ENCODE measurements at regions not wholly inside any gene's neighbourhood (a gene's known extent, or its start where the extent isn't known, plus 50 kb on each side); places are given as distances from the start of the nearest gene placed in this dataset.

DNA sequence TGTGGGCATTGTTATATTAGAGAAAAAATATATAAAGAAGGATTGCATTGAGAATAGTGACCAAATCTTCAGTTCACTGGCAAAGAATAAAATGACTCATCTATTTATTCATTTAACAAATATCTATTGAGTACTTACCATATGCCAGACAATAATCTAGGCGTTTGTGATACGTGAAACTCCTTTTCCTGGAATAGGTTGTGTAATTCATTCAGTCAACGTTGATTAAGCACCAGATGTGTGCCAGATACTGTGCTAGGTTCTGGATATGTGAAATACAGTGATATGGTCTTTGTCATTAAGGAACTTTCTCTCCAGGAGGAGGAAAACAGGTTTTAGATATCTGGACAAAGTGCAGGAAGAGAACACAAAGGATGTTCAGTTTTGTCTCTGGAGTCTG, 344.5 kb downstream of the RWDD3 start:
- ATAC-seq (ENCODE audit: poor library complexity): no peak
- H3K27me3 ChIP-seq (ENCODE audit: control insufficient read depth in 1 of 2, insufficient read depth in 2 of 2, low read length in 2 of 2): no peaks in the 10 kb centered on the region
- Mint-ChIP-seq H3K4me3 (no peak overlapping the region), H3K36me3 (ENCODE audit: low read depth) (no peaks in the 10 kb centered on the region), H3K4me1 (ENCODE audit: low read depth) (no peaks in the 10 kb centered on the region), H3K9me3 (peaks cover 8% of the 10 kb centered on the region), H3K27ac (no peak overlapping the region), H3K27me3 (no peaks in the 10 kb centered on the region)
- H3K36me3 ChIP-seq (ENCODE audit: insufficient read depth, low read length): no peaks in the 10 kb centered on the region
- no peak for DNase-seq
- no peak overlapping the region for H3K4me3 ChIP-seq (ENCODE audit: low read length)
- H3K4me1 ChIP-seq (ENCODE audit: insufficient read depth, low read length): no peaks in the 10 kb centered on the region
- no peaks in the 10 kb centered on the region for H3K9me3 ChIP-seq (ENCODE audit: control insufficient read depth in 1 of 2, insufficient read depth in 1 of 2, low read length in 2 of 2)
- ChIA-PET CTCF (no interaction called here), POLR2A (no interaction called here)
- TF ChIP-seq, protein P1, sequence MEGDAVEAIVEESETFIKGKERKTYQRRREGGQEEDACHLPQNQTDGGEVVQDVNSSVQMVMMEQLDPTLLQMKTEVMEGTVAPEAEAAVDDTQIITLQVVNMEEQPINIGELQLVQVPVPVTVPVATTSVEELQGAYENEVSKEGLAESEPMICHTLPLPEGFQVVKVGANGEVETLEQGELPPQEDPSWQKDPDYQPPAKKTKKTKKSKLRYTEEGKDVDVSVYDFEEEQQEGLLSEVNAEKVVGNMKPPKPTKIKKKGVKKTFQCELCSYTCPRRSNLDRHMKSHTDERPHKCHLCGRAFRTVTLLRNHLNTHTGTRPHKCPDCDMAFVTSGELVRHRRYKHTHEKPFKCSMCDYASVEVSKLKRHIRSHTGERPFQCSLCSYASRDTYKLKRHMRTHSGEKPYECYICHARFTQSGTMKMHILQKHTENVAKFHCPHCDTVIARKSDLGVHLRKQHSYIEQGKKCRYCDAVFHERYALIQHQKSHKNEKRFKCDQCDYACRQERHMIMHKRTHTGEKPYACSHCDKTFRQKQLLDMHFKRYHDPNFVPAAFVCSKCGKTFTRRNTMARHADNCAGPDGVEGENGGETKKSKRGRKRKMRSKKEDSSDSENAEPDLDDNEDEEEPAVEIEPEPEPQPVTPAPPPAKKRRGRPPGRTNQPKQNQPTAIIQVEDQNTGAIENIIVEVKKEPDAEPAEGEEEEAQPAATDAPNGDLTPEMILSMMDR (IDR thresholded peaks at IDR 0.05): no peak
- intact Hi-C loops (cut with DNase I, micrococcal nuclease): no loop called here
- no peak overlapping the region for H3K27ac ChIP-seq (ENCODE audit: low read depth in 1 of 2, low read length in 2 of 2)

DNA sequence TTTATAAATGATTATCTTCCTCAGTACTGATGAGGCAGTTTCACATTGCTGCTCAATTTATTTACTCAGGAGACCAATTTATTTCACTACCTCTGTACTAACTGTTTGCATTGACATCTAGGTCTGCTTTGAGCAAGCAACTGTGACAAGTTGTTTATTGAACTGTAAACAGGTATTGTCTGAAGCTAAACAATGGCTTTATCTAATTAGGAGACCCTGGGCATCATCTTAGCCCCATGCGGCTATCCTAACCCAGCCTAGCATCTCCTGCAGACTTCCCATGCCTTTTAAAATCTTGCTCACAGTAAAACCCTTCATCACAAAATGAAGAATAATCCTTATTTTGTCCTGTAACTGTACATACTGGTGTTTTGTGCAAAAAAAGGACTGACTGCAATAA, 348.2 kb downstream of the RWDD3 start:
- Histone ChIP-seq H3K9me3 (ENCODE audit: control insufficient read depth in 1 of 2, insufficient read depth in 1 of 2, low read length in 2 of 2) (no peaks in the 10 kb centered on the region), H3K36me3 (ENCODE audit: insufficient read depth, low read length) (no peaks in the 10 kb centered on the region), H3K27ac (ENCODE audit: low read depth in 1 of 2, low read length in 2 of 2) (no peak overlapping the region), H3K4me1 (ENCODE audit: insufficient read depth, low read length) (no peaks in the 10 kb centered on the region), H3K27me3 (ENCODE audit: control insufficient read depth in 1 of 2, insufficient read depth in 2 of 2, low read length in 2 of 2) (no peaks in the 10 kb centered on the region), H3K4me3 (ENCODE audit: low read length) (no peak overlapping the region)
- no peak overlapping the region for H3K27ac Mint-ChIP-seq
- H3K9me3 Mint-ChIP-seq: no peaks in the 10 kb centered on the region
- DNase-seq: no peak
- CTCF ChIA-PET: no interaction called here
- TF ChIP-seq, protein P1 (IDR thresholded peaks at IDR 0.05): no peak
- intact Hi-C loops (cut with DNase I, micrococcal nuclease): no loop called here
- H3K36me3 Mint-ChIP-seq (ENCODE audit: low read depth): no peaks in the 10 kb centered on the region
- H3K4me1 Mint-ChIP-seq (ENCODE audit: low read depth): no peaks in the 10 kb centered on the region
- no peaks in the 10 kb centered on the region for H3K27me3 Mint-ChIP-seq
- no peak for ATAC-seq (ENCODE audit: poor library complexity)
- POLR2A ChIA-PET: no interaction called here
- no peak overlapping the region for H3K4me3 Mint-ChIP-seq

DNA sequence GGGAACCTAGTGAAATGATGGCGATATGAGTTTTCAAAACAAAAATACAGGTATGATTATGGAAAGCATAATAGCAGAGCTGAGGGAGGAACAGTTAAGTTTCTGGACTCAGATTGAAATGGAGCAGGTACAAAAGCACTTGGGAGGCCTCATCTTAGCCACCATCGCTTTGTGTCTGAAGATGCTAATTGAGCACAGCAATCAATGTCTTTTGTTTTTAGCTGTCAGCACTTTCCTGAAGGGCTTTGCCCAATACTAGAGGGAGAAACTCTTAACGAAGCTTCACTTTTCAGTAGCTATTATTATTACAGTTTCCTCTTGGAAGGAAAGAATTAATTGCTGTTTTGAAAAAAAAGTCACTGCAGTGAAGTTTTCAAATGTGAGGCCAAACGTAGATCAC, 348.7 kb downstream of the RWDD3 start:
- Mint-ChIP-seq H3K4me3 (no peak overlapping the region), H3K36me3 (ENCODE audit: low read depth) (no peaks in the 10 kb centered on the region), H3K27me3 (no peaks in the 10 kb centered on the region), H3K4me1 (ENCODE audit: low read depth) (no peaks in the 10 kb centered on the region), H3K9me3 (no peaks in the 10 kb centered on the region), H3K27ac (no peak overlapping the region)
- H3K4me1 ChIP-seq (ENCODE audit: insufficient read depth, low read length): no peaks in the 10 kb centered on the region
- H3K9me3 ChIP-seq (ENCODE audit: control insufficient read depth in 1 of 2, insufficient read depth in 1 of 2, low read length in 2 of 2): no peaks in the 10 kb centered on the region
- intact Hi-C loops (cut with DNase I, micrococcal nuclease): no loop called here
- no peak overlapping the region for H3K4me3 ChIP-seq (ENCODE audit: low read length)
- H3K27ac ChIP-seq (ENCODE audit: low read depth in 1 of 2, low read length in 2 of 2): no peak overlapping the region
- TF ChIP-seq, protein P1 (IDR thresholded peaks at IDR 0.05): no peak
- DNase-seq (no peak), ATAC-seq (ENCODE audit: poor library complexity) (no peak)
- no peaks in the 10 kb centered on the region for H3K27me3 ChIP-seq (ENCODE audit: control insufficient read depth in 1 of 2, insufficient read depth in 2 of 2, low read length in 2 of 2)
- ChIA-PET CTCF (no interaction called here), POLR2A (no interaction called here)
- no peaks in the 10 kb centered on the region for H3K36me3 ChIP-seq (ENCODE audit: insufficient read depth, low read length)
